Tibial artery (tissue), 4 donors: ENCODE measurements at regions not wholly inside any gene's neighbourhood (a gene's known extent, or its start where the extent isn't known, plus 50 kb on each side); places are given as distances from the start of the nearest gene placed in this dataset.

ENCODE experiments used
- DNase-seq, 2 donors: peaks; one replicate each; pipeline ENCODE4 v3.0.0-alpha.2; 2019
- H3K27ac ChIP-seq, 2 donors: fragments of 200-600 bp; sonication (generic) in 1 of 2; 1 replicate in 1 of 2; 2 replicates in 1 of 2; pipeline ENCODE4 v1.5.1; 2018 to 2019; ENCODE audit warnings: mild to moderate bottlenecking in 1 of 2
- H3K27me3 ChIP-seq, 2 donors: fragments of 200-600 bp; sonication (generic) in 1 of 2; one replicate each; pipeline versions ENCODE4 v1.5.1 to v1.6.0; 2016 to 2019
- H3K36me3 ChIP-seq, 3 donors: fragments of 200-600 bp; sonication (generic) in 2 of 3; one replicate each; pipeline ENCODE4 v1.5.1; 2016 to 2019; ENCODE audit warnings: mild to moderate bottlenecking in 2 of 3
- H3K4me1 ChIP-seq, 4 donors: fragments of 200-600 bp; sonication (generic) in 2 of 4; 1 replicate in 3 of 4; 2 replicates in 1 of 4; pipeline ENCODE4 v1.5.1; 2016 to 2019
- H3K4me3 ChIP-seq, 2 donors: fragments of 200-600 bp; sonication (generic) in 1 of 2; 1 replicate in 1 of 2; 2 replicates in 1 of 2; pipeline ENCODE4 v1.5.1; 2018 to 2019; ENCODE audit warnings: mild to moderate bottlenecking in 2 of 2
- H3K9me3 ChIP-seq, 3 donors: fragments of 200-600 bp; sonication (generic) in 1 of 3; one replicate each; pipeline ENCODE4 v1.5.1; 2016 to 2019
- CTCF ChIP-seq, 2 experiments: fragments of 200-600 bp in 1 of 2; fragments of 450-650 bp in 1 of 2; IDR thresholded peaks; one replicate each; pipeline ENCODE4 v1.5.1; 2017 to 2019; ENCODE audit warnings: antibody characterized with exemption in 2 of 2, mild to moderate bottlenecking in 1 of 2, moderate library complexity in 1 of 2
- intact Hi-C: fragments of 100-400 bp; cut with DNase I; formaldehyde crosslinking; loops from one replicate; pipeline ENCODE4 v1.15.0; 2023; ENCODE audit warnings: low total_unique reads

GRCh38 chr12:87140262-87140661, 884.1 kb upstream of the MGAT4C start:
- Histone ChIP-seq H3K9me3 (no peaks in the 10 kb centered on the region), H3K4me1 (peaks cover 0 to 8% (median 0%) of the 10 kb centered on the region in 4 donors), H3K36me3 (no peaks in the 10 kb centered on the region), H3K27ac (no peak overlapping the region), H3K4me3 (no peak overlapping the region), H3K27me3 (no peaks in the 10 kb centered on the region)
- no peak for DNase-seq
- intact Hi-C loops = no loop called here
- TF ChIP-seq CTCF (IDR thresholded peaks at IDR 0.05) = no peak

GRCh38 chr12:87137220-87137619, 881.0 kb upstream of the MGAT4C start:
- no peak overlapping the region for H3K27ac ChIP-seq
- DNase-seq = no peak
- H3K27me3 ChIP-seq = no peaks in the 10 kb centered on the region
- H3K4me3 ChIP-seq = no peak overlapping the region
- intact Hi-C loops = no loop called here
- no peak for TF ChIP-seq CTCF (IDR thresholded peaks at IDR 0.05)
- H3K36me3 ChIP-seq = no peaks in the 10 kb centered on the region
- peaks cover 0 to 8% (median 0%) of the 10 kb centered on the region in 4 donors for H3K4me1 ChIP-seq
- no peaks in the 10 kb centered on the region for H3K9me3 ChIP-seq

GRCh38 chr12:87136330-87136976, 880.3 kb upstream of the MGAT4C start:
- intact Hi-C loops = no loop called here
- no peak overlapping the region for H3K4me3 ChIP-seq
- H3K27ac ChIP-seq = no peak overlapping the region
- TF ChIP-seq CTCF (IDR thresholded peaks at IDR 0.05) = no peak
- no peaks in the 10 kb centered on the region for H3K36me3 ChIP-seq
- DNase-seq = no peak
- no peaks in the 10 kb centered on the region for H3K9me3 ChIP-seq
- peaks cover 0 to 8% (median 0%) of the 10 kb centered on the region in 4 donors for H3K4me1 ChIP-seq
- no peaks in the 10 kb centered on the region for H3K27me3 ChIP-seq

GRCh38 chr12:87127272-87127671, 871.1 kb upstream of the MGAT4C start:
- no peak overlapping the region for H3K27ac ChIP-seq
- no peaks in the 10 kb centered on the region for H3K9me3 ChIP-seq
- no peaks in the 10 kb centered on the region for H3K27me3 ChIP-seq
- no peak for TF ChIP-seq CTCF (IDR thresholded peaks at IDR 0.05)
- intact Hi-C loops = no loop called here
- no peak overlapping the region for H3K4me3 ChIP-seq
- no peaks in the 10 kb centered on the region for H3K36me3 ChIP-seq
- peaks cover 0 to 27% (median 0%) of the 10 kb centered on the region in 4 donors for H3K4me1 ChIP-seq
- no peak for DNase-seq

GRCh38 chr12:87121896-87122295, 865.7 kb upstream of the MGAT4C start:
- Histone ChIP-seq H3K36me3 (no peaks in the 10 kb centered on the region), H3K9me3 (no peaks in the 10 kb centered on the region), H3K27me3 (no peaks in the 10 kb centered on the region), H3K4me3 (no peak overlapping the region), H3K27ac (no peak overlapping the region), H3K4me1 (peaks cover 0 to 8% (median 0%) of the 10 kb centered on the region in 4 donors)
- intact Hi-C loops = no loop called here
- no peak for DNase-seq
- TF ChIP-seq CTCF (IDR thresholded peaks at IDR 0.05) = no peak

GRCh38 chr12:87120440-87120839, 864.2 kb upstream of the MGAT4C start:
- TF ChIP-seq CTCF (IDR thresholded peaks at IDR 0.05) = no peak
- intact Hi-C loops = no loop called here
- no peak for DNase-seq
- Histone ChIP-seq H3K27ac (no peak overlapping the region), H3K9me3 (no peaks in the 10 kb centered on the region), H3K4me1 (peaks cover 0 to 12% (median 0%) of the 10 kb centered on the region in 4 donors), H3K36me3 (no peaks in the 10 kb centered on the region), H3K27me3 (no peaks in the 10 kb centered on the region), H3K4me3 (no peak overlapping the region)
